Astrocyte of the cerebellum (primary cell): ENCODE measurements at regions not wholly inside any gene's neighbourhood (a gene's known extent, or its start where the extent isn't known, plus 50 kb on each side); places are given as distances from the start of the nearest gene placed in this dataset.

Experiments
- DNase-seq: peaks from one replicate; pipeline ENCODE4 v3.0.0-alpha.2; 2011; ENCODE audit warnings: low read depth
- H3K4me3 ChIP-seq: 2 replicates; pipeline ENCODE4 v1.5.1; 2011; ENCODE audit warnings: mild to moderate bottlenecking, low read depth, low read length, moderate library complexity
- in situ Hi-C: cut with HindIII; loops from 2 replicates; pipeline ENCODE4 v1.10.0; 2017; ENCODE audit warnings: low sequenced_read_pairs
- TF ChIP-seq, protein P1 (sequence below): IDR thresholded peaks from 2 replicates; pipeline ENCODE4 v1.5.1; 2012; ENCODE audit warnings: low read length, low read depth, moderate library complexity, mild to moderate bottlenecking; ENCODE audit errors: missing control alignments

DNA sequence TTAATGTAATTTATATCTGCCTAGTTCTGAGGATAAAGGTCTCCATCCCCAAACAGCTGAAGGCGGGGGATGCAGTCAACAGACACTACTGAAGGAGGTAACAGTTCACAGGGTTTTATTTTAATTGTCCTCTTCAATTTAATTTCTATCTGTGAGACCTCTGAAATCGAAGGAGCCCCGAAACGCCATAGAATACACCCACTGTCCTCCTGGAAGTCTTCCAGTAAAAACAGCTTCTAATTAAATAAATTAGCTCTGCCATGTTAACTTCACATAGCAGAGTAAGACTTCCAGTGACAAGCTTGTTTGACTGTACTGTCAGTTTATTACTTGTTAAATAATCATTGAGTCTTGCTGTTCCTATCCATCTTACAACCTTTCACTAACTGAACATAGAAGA, 193.5 kb downstream of the SEC61B start:
- no peak for DNase-seq
- in situ Hi-C loops = no loop called here
- TF ChIP-seq, protein P1, sequence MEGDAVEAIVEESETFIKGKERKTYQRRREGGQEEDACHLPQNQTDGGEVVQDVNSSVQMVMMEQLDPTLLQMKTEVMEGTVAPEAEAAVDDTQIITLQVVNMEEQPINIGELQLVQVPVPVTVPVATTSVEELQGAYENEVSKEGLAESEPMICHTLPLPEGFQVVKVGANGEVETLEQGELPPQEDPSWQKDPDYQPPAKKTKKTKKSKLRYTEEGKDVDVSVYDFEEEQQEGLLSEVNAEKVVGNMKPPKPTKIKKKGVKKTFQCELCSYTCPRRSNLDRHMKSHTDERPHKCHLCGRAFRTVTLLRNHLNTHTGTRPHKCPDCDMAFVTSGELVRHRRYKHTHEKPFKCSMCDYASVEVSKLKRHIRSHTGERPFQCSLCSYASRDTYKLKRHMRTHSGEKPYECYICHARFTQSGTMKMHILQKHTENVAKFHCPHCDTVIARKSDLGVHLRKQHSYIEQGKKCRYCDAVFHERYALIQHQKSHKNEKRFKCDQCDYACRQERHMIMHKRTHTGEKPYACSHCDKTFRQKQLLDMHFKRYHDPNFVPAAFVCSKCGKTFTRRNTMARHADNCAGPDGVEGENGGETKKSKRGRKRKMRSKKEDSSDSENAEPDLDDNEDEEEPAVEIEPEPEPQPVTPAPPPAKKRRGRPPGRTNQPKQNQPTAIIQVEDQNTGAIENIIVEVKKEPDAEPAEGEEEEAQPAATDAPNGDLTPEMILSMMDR = no peak
- no peak overlapping the region for H3K4me3 ChIP-seq

DNA sequence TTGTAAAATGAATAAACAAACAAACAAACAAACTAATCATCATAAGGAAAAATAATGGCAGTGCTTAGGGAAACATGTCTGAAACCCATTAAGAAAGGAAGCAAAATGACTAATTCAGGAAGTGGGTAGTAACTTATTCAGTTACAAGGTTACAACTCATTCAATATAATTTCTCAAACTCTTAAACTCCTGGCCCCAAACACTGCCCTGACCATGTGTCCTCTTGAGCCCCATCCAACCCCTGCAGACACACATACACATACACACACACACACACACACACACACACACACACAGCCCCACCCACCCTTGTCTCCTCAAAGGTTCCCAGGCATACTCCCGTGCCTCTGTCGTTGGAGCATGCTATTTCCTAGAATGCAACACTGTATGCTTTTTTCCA, 193.9 kb downstream of the SEC61B start:
- TF ChIP-seq, protein P1 = no peak
- in situ Hi-C loops = no loop called here
- no peak for DNase-seq
- H3K4me3 ChIP-seq = no peak overlapping the region

DNA sequence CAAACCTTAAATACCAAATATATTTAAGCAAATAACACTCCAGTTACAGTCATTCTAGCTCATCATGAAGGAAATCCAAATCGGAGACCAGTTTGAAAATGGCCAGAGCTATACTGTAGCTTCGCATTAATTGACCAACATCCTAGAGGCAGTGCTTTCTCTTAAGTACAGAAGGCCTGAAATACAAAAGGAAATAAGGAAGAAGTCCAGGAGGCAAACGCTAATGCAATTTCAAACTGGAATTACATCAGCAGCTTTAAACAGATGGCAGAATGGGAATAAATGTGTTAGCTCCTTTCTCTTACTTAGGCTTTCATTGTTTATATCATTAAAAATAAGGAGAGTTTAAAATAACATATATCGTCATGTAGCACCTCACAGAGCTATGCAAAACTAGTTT, 197.0 kb downstream of the SEC61B start:
- TF ChIP-seq, protein P1 = no peak
- in situ Hi-C loops = no loop called here
- H3K4me3 ChIP-seq = no peak overlapping the region
- DNase-seq = no peak

DNA sequence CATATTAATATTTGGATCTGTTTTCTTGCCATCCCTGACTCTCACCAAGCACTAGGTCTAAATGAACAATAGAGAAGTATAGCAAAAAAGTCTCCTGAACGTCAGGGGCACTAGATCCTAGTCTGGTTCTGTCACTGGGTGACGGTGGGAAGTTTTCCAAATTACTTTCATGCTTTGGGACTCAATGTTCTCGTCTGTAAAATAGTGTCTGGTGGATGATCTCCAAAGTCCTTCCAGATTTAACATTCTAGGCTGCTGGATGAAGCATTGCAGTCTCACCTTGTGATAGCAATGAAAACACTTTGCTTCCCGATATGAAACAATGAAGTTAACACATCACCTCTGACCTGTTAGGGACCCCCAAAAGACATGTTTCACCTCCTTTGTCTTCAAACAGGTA, 199.3 kb downstream of the SEC61B start:
- in situ Hi-C loops = no loop called here
- TF ChIP-seq, protein P1 = no peak
- H3K4me3 ChIP-seq = no peak overlapping the region
- no peak for DNase-seq

DNA sequence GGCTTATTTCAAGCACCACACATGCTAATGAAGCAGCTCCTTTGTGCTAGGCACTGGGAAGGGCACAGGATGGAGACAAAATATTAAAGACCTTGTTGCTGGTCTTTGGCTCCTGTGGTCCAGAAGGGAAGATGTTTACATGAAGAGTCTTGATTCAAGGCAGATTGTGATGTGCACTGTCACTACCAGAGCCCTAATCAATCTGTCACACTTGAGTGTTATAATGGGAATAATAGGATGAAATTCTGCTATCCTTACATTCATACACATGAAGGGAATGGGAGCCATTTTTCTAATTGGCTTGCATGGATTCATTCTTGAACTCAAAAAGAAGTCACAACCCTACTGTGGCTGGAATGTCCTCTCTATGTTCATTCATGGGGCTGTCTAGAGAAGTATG, 203.0 kb downstream of the SEC61B start:
- in situ Hi-C loops = no loop called here
- TF ChIP-seq, protein P1 = no peak
- DNase-seq = no peak
- H3K4me3 ChIP-seq = no peak overlapping the region

DNA sequence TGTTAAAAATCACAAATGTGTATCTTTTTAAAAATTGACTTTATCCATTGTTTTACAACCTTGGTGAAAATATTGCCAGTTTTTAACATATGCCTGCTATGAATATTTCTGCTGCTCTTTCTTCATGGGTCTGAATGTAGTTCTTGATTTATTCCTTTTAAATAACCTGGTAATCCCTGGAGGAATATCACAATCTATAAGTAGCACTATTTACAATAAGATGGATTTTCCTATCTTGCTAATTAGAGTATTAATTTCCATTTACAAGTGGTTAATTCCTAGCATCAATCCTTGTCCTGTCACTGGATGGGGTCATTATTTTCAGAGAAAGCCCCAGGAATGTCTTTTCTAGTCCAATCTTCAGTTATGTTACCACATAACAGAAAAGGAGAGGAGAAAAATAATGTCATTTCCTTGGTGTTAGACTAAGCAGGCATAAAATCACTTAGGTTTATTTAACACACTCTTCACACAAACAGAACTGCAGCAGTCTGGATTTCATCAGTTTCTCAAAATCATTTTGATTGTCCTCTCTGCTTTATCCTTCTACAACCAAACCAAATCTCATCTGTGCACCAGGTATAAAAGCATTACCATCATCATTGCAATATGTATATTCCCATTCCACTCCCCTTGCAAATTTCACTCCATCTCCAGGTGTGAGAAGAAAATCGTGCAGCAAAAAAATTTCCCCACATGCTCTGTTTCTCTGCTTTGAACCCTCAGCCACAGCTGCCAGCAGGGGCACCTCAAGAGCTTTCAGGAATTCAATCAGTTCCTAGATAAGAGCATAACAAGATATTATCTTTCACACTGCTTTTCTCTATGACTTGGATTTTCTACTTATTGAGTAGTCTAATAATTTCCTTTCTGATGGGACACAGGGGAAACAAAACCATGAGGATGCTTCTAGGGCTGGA, 204.1 kb downstream of the SEC61B start:
- no peak overlapping the region for H3K4me3 ChIP-seq
- DNase-seq = no peak
- TF ChIP-seq, protein P1 = no peak
- in situ Hi-C loops = no loop called here
